SK-N-MC (cell line): ENCODE measurements at regions not wholly inside any gene's neighbourhood (a gene's known extent, or its start where the extent isn't known, plus 50 kb on each side); places are given as distances from the start of the nearest gene placed in this dataset.

Experiments used
- EZH2 ChIP-seq: fragments of 200-600 bp; sonication (generic); IDR thresholded peaks from one replicate; pipeline ENCODE4 v1.6.1; 2017; ENCODE audit warnings: antibody characterized with exemption
- FOXP2 ChIP-seq: optimal IDR thresholded peaks from 2 replicates; pipeline ENCODE3; 2011; ENCODE audit warnings: mild to moderate bottlenecking, moderate library complexity; ENCODE audit not compliant: insufficient read depth; ENCODE audit errors: extremely low read length, control extremely low read depth
- POLR2AphosphoS5 ChIP-seq: IDR thresholded peaks from 2 replicates; pipeline ENCODE4 v1.6.1; 2012; ENCODE audit warnings: mild to moderate bottlenecking, low read depth, low read length, borderline replicate concordance

GRCh38 chr2:223180463-223180862 is 128.5 kb downstream of the KCNE4 start:
- no peak for TF ChIP-seq FOXP2
- TF ChIP-seq EZH2: no peak
- no peak for TF ChIP-seq POLR2AphosphoS5
